SK-N-SH treated with all-trans-retinoic acid at 6 μM for 48 hours (cell line): ENCODE measurements at regions not wholly inside any gene's neighbourhood (a gene's known extent, or its start where the extent isn't known, plus 50 kb on each side); places are given as distances from the start of the nearest gene placed in this dataset.

Source experiments
- ATAC-seq: fragments of 200-7000 bp; cut with Tn5 transposase; 3 replicates; pipeline ENCODE4 v1.9.1; 2020; ENCODE audit warnings: mild to moderate bottlenecking, moderate library complexity
- ARNTL ChIP-seq: fragments of 450-650 bp; formaldehyde crosslinking; IDR thresholded peaks from 2 replicates; pipeline ENCODE4 v1.5.0; 2020; ENCODE audit warnings: low read depth, mild to moderate bottlenecking, moderate library complexity, borderline replicate concordance
- BACH2 ChIP-seq: fragments of 250-450 bp; sonication (Bioruptor Pico); IDR thresholded peaks from 2 replicates; pipeline ENCODE4 v1.9.0; 2021; ENCODE audit warnings: mild to moderate bottlenecking, borderline replicate concordance
- CSDC2 ChIP-seq: fragments of 250-450 bp; sonication (Bioruptor Pico); IDR thresholded peaks from 2 replicates; pipeline ENCODE4 v1.5.0; 2020; ENCODE audit warnings: mild to moderate bottlenecking, moderate library complexity
- ESRRG ChIP-seq: fragments of 250-450 bp; sonication (Bioruptor Pico); IDR thresholded peaks from 2 replicates; pipeline ENCODE4 v1.6.1; 2021; ENCODE audit warnings: mild to moderate bottlenecking
- GLIS3 ChIP-seq: fragments of 250-450 bp; sonication (Bioruptor Pico); IDR thresholded peaks from 2 replicates; pipeline ENCODE4 v1.5.0; 2020; ENCODE audit warnings: mild to moderate bottlenecking, moderate library complexity
- ISL1 ChIP-seq: fragments of 250-450 bp; sonication (Bioruptor Pico); IDR thresholded peaks from 2 replicates; pipeline ENCODE4 v2.1.2; 2022; ENCODE audit warnings: mild to moderate bottlenecking, moderate library complexity
- OSR1 ChIP-seq: fragments of 250-450 bp; sonication (Bioruptor Pico); IDR thresholded peaks from 2 replicates; pipeline ENCODE4 v1.8.0; 2022; ENCODE audit warnings: moderate library complexity, mild to moderate bottlenecking, inconsistent platforms
- POU6F1 ChIP-seq: fragments of 250-450 bp; sonication (Bioruptor Pico); IDR thresholded peaks from 2 replicates; pipeline ENCODE4 v1.8.0; 2021; ENCODE audit warnings: low read depth, mild to moderate bottlenecking, moderate library complexity, borderline replicate concordance
- PPARA ChIP-seq: fragments of 250-450 bp; sonication (Bioruptor Pico); IDR thresholded peaks from 2 replicates; pipeline ENCODE4 v1.5.0; 2020; ENCODE audit warnings: mild to moderate bottlenecking, borderline replicate concordance
- RARB ChIP-seq: fragments of 250-450 bp; sonication (Bioruptor Pico); IDR thresholded peaks from 2 replicates; pipeline ENCODE4 v1.8.0; 2021; ENCODE audit warnings: mild to moderate bottlenecking, moderate library complexity
- SNAI2 ChIP-seq: fragments of 250-450 bp; sonication (Bioruptor Pico); IDR thresholded peaks from 2 replicates; pipeline ENCODE4 v1.5.0; 2020; ENCODE audit warnings: mild to moderate bottlenecking, moderate library complexity
- TCF4 ChIP-seq: fragments of 250-450 bp; sonication (Bioruptor Pico); IDR thresholded peaks from 2 replicates; pipeline ENCODE4 v1.8.0; 2021; ENCODE audit warnings: mild to moderate bottlenecking, moderate library complexity, borderline replicate concordance
- TOX ChIP-seq: fragments of 250-450 bp; sonication (Bioruptor Pico); IDR thresholded peaks from 2 replicates; pipeline ENCODE4 v1.8.0; 2021; ENCODE audit warnings: mild to moderate bottlenecking, moderate library complexity, borderline replicate concordance
- TSHZ2 ChIP-seq: fragments of 250-450 bp; sonication (Bioruptor Pico); IDR thresholded peaks from 2 replicates; pipeline ENCODE4 v1.5.0; 2020; ENCODE audit warnings: mild to moderate bottlenecking, moderate library complexity
- ZC3H10 ChIP-seq: fragments of 250-450 bp; sonication (Bioruptor Pico); IDR thresholded peaks from 2 replicates; pipeline ENCODE4 v1.5.1; 2021; ENCODE audit warnings: mild to moderate bottlenecking, moderate library complexity
- ZFP3 ChIP-seq: fragments of 250-450 bp; sonication (Bioruptor Pico); IDR thresholded peaks from 2 replicates; pipeline ENCODE4 v1.5.0; 2020; ENCODE audit warnings: mild to moderate bottlenecking, moderate library complexity
- ZFP30 ChIP-seq: fragments of 450-650 bp; formaldehyde crosslinking; IDR thresholded peaks from 2 replicates; pipeline ENCODE4 v1.5.0; 2022; ENCODE audit warnings: mild to moderate bottlenecking, moderate library complexity
- ZNF565 ChIP-seq: fragments of 450-650 bp; formaldehyde crosslinking; conservative IDR thresholded peaks from 2 replicates; pipeline ENCODE4 v1.5.0; 2020; ENCODE audit warnings: low read depth, mild to moderate bottlenecking, moderate library complexity
- ZNF70 ChIP-seq: fragments of 450-650 bp; formaldehyde crosslinking; IDR thresholded peaks from 2 replicates; pipeline ENCODE4 v1.5.0; 2020; ENCODE audit warnings: mild to moderate bottlenecking, moderate library complexity
- ZNF8 ChIP-seq: fragments of 450-650 bp; formaldehyde crosslinking; IDR thresholded peaks from 2 replicates; pipeline ENCODE4 v1.5.0; 2020; ENCODE audit warnings: mild to moderate bottlenecking, moderate library complexity
- TF ChIP-seq, protein P1 (sequence below): fragments of 250-450 bp; sonication (Bioruptor Pico); IDR thresholded peaks from 2 replicates; pipeline ENCODE4 v1.5.1; 2020; ENCODE audit warnings: low read depth, mild to moderate bottlenecking, moderate library complexity
- TF ChIP-seq, protein P2 (sequence below): fragments of 250-450 bp; sonication (Bioruptor Pico); IDR thresholded peaks from 2 replicates; pipeline ENCODE4 v1.8.0; 2020; ENCODE audit warnings: mild to moderate bottlenecking, moderate library complexity, borderline replicate concordance

DNA sequence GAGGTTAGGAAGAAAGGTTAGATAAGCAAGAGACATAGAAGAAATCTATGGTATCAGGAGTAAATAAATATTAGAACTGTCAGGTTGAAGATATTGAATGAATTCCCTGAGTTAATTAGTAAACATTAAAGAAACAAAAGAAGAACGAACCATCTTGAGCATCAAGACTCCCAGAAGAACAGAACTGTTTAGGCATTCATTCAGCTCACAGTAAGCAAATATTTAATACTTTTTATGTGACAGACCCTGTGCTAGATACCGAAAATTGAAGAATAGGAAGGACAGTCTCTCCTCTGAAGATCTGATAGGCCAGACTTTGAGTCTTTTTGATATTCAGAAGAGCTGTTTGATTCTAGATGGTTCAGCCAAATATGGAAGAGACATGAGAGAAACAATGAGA, 731.5 kb downstream of the XPNPEP1 start:
- TF ChIP-seq PPARA (CRISPR knock-in tag) (no peak), ZNF70 (CRISPR knock-in tag) (no peak), ZNF565 (CRISPR knock-in tag) (no peak), ZNF8 (CRISPR knock-in tag) (no peak), SNAI2 (CRISPR knock-in tag) (no peak), RARB (no peak), ZFP30 (CRISPR knock-in tag) (no peak), ESRRG (CRISPR knock-in tag) (no peak), ZC3H10 (CRISPR knock-in tag) (no peak), TCF4 (CRISPR knock-in tag) (no peak), ISL1 (CRISPR knock-in tag) (no peak), TOX (CRISPR knock-in tag) (no peak), GLIS3 (CRISPR knock-in tag) (no peak)
- TF ChIP-seq, protein P1, sequence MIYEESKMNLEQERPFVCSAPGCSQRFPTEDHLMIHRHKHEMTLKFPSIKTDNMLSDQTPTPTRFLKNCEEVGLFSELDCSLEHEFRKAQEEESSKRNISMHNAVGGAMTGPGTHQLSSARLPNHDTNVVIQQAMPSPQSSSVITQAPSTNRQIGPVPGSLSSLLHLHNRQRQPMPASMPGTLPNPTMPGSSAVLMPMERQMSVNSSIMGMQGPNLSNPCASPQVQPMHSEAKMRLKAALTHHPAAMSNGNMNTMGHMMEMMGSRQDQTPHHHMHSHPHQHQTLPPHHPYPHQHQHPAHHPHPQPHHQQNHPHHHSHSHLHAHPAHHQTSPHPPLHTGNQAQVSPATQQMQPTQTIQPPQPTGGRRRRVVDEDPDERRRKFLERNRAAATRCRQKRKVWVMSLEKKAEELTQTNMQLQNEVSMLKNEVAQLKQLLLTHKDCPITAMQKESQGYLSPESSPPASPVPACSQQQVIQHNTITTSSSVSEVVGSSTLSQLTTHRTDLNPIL = no peak
- no peak for ATAC-seq

DNA sequence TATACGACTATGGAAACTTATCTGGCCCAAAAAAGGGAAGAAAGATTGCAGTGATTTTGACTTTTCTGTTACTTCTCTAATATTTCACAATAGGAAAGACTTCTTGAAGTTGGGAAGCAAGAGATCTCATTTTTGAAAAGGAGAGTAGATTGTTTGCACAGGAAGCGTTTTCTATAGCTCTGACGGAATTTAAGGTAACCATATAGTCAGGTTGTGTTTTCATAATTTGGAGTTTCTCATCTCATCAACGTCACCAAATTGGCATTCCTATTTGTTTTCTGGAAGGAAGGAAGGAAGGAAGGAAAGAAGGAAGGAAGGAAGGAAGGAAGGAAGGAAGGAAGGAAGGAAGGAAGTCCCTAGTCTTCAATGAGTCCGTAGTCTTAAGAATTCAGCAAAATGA, 732.0 kb downstream of the XPNPEP1 start:
- ATAC-seq = no peak
- no peak for TF ChIP-seq ZFP3 (CRISPR knock-in tag)
- TF ChIP-seq, protein P2, sequence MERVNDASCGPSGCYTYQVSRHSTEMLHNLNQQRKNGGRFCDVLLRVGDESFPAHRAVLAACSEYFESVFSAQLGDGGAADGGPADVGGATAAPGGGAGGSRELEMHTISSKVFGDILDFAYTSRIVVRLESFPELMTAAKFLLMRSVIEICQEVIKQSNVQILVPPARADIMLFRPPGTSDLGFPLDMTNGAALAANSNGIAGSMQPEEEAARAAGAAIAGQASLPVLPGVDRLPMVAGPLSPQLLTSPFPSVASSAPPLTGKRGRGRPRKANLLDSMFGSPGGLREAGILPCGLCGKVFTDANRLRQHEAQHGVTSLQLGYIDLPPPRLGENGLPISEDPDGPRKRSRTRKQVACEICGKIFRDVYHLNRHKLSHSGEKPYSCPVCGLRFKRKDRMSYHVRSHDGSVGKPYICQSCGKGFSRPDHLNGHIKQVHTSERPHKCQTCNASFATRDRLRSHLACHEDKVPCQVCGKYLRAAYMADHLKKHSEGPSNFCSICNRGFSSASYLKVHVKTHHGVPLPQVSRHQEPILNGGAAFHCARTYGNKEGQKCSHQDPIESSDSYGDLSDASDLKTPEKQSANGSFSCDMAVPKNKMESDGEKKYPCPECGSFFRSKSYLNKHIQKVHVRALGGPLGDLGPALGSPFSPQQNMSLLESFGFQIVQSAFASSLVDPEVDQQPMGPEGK (CRISPR knock-in tag) = no peak
- TF ChIP-seq POU6F1 (CRISPR knock-in tag) = no peak
- TF ChIP-seq BACH2 (CRISPR knock-in tag) = no peak
- TF ChIP-seq, protein P1 = no peak
- TF ChIP-seq ZC3H10 (CRISPR knock-in tag) = no peak
- TF ChIP-seq TOX (CRISPR knock-in tag) = no peak
- TF ChIP-seq CSDC2 (CRISPR knock-in tag) = no peak

DNA sequence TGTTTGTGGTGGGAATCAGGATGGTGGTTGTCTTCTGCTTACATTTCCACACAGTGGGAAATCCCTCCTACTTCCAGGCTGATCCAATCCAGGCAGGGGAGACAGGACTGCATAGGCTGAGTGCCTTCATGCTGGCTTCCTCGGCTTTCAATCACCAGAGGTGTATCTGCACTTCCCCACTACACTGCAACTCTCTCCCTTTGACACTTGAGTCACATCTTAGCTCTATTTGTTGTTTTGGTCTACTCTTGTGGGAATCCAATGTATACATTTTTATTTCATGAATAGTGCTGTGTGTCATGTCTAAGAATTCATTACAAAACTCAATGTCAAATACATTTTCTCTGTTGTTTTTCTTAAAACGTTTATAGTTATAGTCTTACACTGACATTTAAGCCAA, 735.6 kb downstream of the XPNPEP1 start:
- TF ChIP-seq ZFP3 (CRISPR knock-in tag) (no peak), ZNF565 (CRISPR knock-in tag) (no peak), ISL1 (CRISPR knock-in tag) (no peak), SNAI2 (CRISPR knock-in tag) (no peak), CSDC2 (CRISPR knock-in tag) (no peak)
- TF ChIP-seq, protein P2 (CRISPR knock-in tag) = no peak
- no peak for ATAC-seq

DNA sequence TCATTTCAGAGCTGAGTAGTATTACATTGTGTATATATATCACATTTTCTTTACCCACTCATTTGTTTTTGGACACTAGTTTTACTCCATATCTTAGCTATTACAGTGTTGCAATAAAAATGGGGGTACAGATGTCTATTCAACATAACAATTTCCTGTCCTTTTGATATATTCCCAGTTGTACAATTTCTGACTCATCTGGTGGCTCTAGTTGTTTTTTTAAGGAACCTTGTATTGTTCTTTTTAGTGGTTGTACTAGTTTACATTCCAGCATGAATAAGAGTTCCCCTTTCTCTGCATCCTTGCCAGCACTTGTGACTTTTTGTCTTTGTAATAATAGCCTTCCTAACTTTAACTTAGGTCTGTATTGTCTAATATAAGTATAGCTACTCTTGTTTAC, 739.9 kb downstream of the XPNPEP1 start:
- no peak for TF ChIP-seq ARNTL
- no peak for TF ChIP-seq ZNF565 (CRISPR knock-in tag)
- no peak for TF ChIP-seq ZC3H10 (CRISPR knock-in tag)
- no peak for TF ChIP-seq ZFP30 (CRISPR knock-in tag)
- no peak for TF ChIP-seq ZNF70 (CRISPR knock-in tag)
- no peak for TF ChIP-seq SNAI2 (CRISPR knock-in tag)
- no peak for TF ChIP-seq ISL1 (CRISPR knock-in tag)
- no peak for TF ChIP-seq TSHZ2 (CRISPR knock-in tag)
- no peak for TF ChIP-seq OSR1
- no peak for TF ChIP-seq TOX (CRISPR knock-in tag)
- no peak for TF ChIP-seq POU6F1 (CRISPR knock-in tag)
- no peak for TF ChIP-seq ZNF8 (CRISPR knock-in tag)
- no peak for TF ChIP-seq ZFP3 (CRISPR knock-in tag)
- no peak for TF ChIP-seq ESRRG (CRISPR knock-in tag)
- TF ChIP-seq, all 23 proteins: peak for 0
- ATAC-seq = no peak
